Type B pancreatic cell (in vitro differentiated cells): ENCODE measurements at regions not wholly inside any gene's neighbourhood (a gene's known extent, or its start where the extent isn't known, plus 50 kb on each side); places are given as distances from the start of the nearest gene placed in this dataset.
"Not testable (repeated sequence)": the region's sequence is repeated elsewhere in the genome, so short reads cannot be mapped to it uniquely, and the experiment has no call there.

Experiments used
- DNase-seq: peaks from one replicate; pipeline ENCODE4 v3.0.0; 2021; ENCODE audit warnings: mixed read lengths; ENCODE audit not compliant: unreplicated experiment; ENCODE audit errors: extremely low spot score
- H3K27ac Mint-ChIP-seq: 2 replicates; pipeline ENCODE4 v1.8.0; 2021; ENCODE audit warnings: mild to moderate bottlenecking, mixed read lengths
- H3K27me3 Mint-ChIP-seq: 2 replicates; pipeline ENCODE4 v1.8.0; 2021; ENCODE audit warnings: mixed read lengths
- H3K36me3 Mint-ChIP-seq: 2 replicates; pipeline ENCODE4 v1.8.0; 2021; ENCODE audit warnings: mixed read lengths
- H3K4me1 Mint-ChIP-seq: one replicate; pipeline ENCODE4 v1.8.0; 2021; ENCODE audit warnings: mixed read lengths; ENCODE audit not compliant: unreplicated experiment
- H3K4me3 Mint-ChIP-seq: 2 replicates; pipeline ENCODE4 v1.8.0; 2021; ENCODE audit warnings: mild to moderate bottlenecking, mixed read lengths
- H3K9me3 Mint-ChIP-seq: 2 replicates; pipeline ENCODE4 v1.8.0; 2021; ENCODE audit warnings: mixed read lengths
- TF ChIP-seq, protein P1 (sequence below): fragments of 200-600 bp; sonication (generic); conservative IDR thresholded peaks from 2 replicates; pipeline ENCODE4 v1.5.0; 2021; ENCODE audit warnings: antibody characterized with exemption, mild to moderate bottlenecking

DNA sequence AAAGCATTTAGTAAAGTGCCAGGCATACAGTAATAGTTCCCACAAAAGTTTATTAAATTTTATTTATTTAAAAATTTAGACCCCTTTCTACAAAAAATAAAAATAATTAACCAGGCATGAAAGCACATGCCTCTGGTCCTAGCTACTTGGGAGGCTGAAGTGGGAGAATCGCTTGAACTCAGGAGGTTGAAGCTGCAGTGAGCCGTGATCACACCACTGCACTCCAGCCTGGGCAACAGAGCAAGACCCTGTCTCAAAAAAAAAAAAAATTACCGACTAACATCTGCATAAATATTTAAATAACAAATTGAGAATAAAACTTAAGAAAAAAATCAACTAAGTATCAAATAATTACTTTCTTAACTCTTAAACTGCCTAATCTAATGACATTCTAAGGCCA lies 64.3 kb upstream of the TRIM24 start:
- H3K36me3 Mint-ChIP-seq = no peaks in the 10 kb centered on the region
- H3K9me3 Mint-ChIP-seq = peaks cover 5% of the 10 kb centered on the region
- TF ChIP-seq, protein P1, sequence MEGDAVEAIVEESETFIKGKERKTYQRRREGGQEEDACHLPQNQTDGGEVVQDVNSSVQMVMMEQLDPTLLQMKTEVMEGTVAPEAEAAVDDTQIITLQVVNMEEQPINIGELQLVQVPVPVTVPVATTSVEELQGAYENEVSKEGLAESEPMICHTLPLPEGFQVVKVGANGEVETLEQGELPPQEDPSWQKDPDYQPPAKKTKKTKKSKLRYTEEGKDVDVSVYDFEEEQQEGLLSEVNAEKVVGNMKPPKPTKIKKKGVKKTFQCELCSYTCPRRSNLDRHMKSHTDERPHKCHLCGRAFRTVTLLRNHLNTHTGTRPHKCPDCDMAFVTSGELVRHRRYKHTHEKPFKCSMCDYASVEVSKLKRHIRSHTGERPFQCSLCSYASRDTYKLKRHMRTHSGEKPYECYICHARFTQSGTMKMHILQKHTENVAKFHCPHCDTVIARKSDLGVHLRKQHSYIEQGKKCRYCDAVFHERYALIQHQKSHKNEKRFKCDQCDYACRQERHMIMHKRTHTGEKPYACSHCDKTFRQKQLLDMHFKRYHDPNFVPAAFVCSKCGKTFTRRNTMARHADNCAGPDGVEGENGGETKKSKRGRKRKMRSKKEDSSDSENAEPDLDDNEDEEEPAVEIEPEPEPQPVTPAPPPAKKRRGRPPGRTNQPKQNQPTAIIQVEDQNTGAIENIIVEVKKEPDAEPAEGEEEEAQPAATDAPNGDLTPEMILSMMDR = no peak
- peaks cover 4% of the 10 kb centered on the region for H3K4me1 Mint-ChIP-seq
- H3K4me3 Mint-ChIP-seq = no peak overlapping the region
- H3K27ac Mint-ChIP-seq = no peak overlapping the region
- DNase-seq = no peak
- H3K27me3 Mint-ChIP-seq = no peaks in the 10 kb centered on the region

- no peak for DNase-seq
- Mint-ChIP-seq H3K36me3 (no peaks in the 10 kb centered on the region), H3K4me1 (peaks cover 4% of the 10 kb centered on the region), H3K9me3 (peaks cover 5% of the 10 kb centered on the region), H3K4me3 (peak overlapping the region; percentile 67), H3K27ac (peak overlapping the region; percentile 86), H3K27me3 (no peaks in the 10 kb centered on the region)
- TF ChIP-seq, protein P1 = no peak
These were observed 63.6 kb upstream of the TRIM24 start for GRCh38 chr7:138396251-138397070.

DNA sequence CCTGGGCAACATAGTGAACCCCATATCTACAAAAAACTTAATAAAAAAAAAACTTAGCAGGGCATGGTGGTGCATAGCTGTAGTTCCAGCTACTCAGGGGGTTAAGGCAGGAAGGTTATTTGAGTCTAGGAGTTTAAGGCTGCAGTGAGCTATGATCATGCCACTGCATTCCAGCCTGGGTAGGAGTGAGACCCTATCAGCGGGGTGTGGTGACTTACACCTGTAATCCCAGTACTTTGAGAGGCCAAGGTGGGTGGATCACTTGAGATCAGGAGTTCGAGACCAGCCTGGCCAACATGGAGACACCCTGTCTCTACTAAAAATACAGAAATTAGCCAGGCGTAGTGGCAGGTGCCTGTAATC lies 63.0 kb upstream of the TRIM24 start:
- not testable (repeated sequence) for H3K27ac Mint-ChIP-seq, H3K36me3 Mint-ChIP-seq, H3K4me1 Mint-ChIP-seq, H3K4me3 Mint-ChIP-seq, H3K27me3 Mint-ChIP-seq, H3K9me3 Mint-ChIP-seq, DNase-seq

- Mint-ChIP-seq H3K27me3 (no peaks in the 10 kb centered on the region), H3K36me3 (peaks cover 9% of the 10 kb centered on the region), H3K4me3 (no peak overlapping the region), H3K4me1 (peaks cover 4% of the 10 kb centered on the region), H3K9me3 (peaks cover 16% of the 10 kb centered on the region), H3K27ac (no peak overlapping the region)
- TF ChIP-seq, protein P1 = no peak
- no peak for DNase-seq
These were observed 61.2 kb upstream of the TRIM24 start for GRCh38 chr7:138398857-138399256.

- Mint-ChIP-seq H3K36me3 (peaks cover 9% of the 10 kb centered on the region), H3K27ac (no peak overlapping the region), H3K9me3 (peaks cover 16% of the 10 kb centered on the region), H3K4me1 (peaks cover 4% of the 10 kb centered on the region), H3K27me3 (no peaks in the 10 kb centered on the region), H3K4me3 (no peak overlapping the region)
- no peak for DNase-seq
- TF ChIP-seq, protein P1 = no peak
These were observed 59.6 kb upstream of the TRIM24 start for GRCh38 chr7:138400400-138400886.

GRCh38 chr7:138402749-138403148 lies 57.3 kb upstream of the TRIM24 start:
- TF ChIP-seq, protein P1 = no peak
- H3K27me3 Mint-ChIP-seq = no peaks in the 10 kb centered on the region
- peaks cover 12% of the 10 kb centered on the region for H3K36me3 Mint-ChIP-seq
- DNase-seq = no peak
- H3K27ac Mint-ChIP-seq = peak overlapping the region; percentile 88
- H3K4me3 Mint-ChIP-seq = no peak overlapping the region
- no peaks in the 10 kb centered on the region for H3K4me1 Mint-ChIP-seq
- H3K9me3 Mint-ChIP-seq = peaks cover 11% of the 10 kb centered on the region
